Fibroblast of the aortic adventitia (primary cell): ENCODE measurements at regions not wholly inside any gene's neighbourhood (a gene's known extent, or its start where the extent isn't known, plus 50 kb on each side); places are given as distances from the start of the nearest gene placed in this dataset.

Source experiments
- DNase-seq: peaks from one replicate; pipeline ENCODE4 v3.0.0-alpha.2; 2010; ENCODE audit warnings: low read depth
- H3K4me3 ChIP-seq: 2 replicates; pipeline ENCODE4 v1.5.1; 2011; ENCODE audit warnings: low read depth, mild to moderate bottlenecking, control low read depth, low read length, moderate library complexity
- CTCF ChIP-seq: IDR thresholded peaks from 2 replicates; pipeline ENCODE4 v1.5.1; 2011; ENCODE audit warnings: mild to moderate bottlenecking, low read length, control low read depth, inconsistent platforms; ENCODE audit not compliant: insufficient read depth

- DNase-seq = no peak
- H3K4me3 ChIP-seq = no peak overlapping the region
- TF ChIP-seq CTCF = no peak
These were observed 133.5 kb upstream of the TBL1XR1 start for GRCh38 chr3:177330779-177331178.

GRCh38 chr3:177331203-177331835 lies 134.0 kb upstream of the TBL1XR1 start:
- TF ChIP-seq CTCF = no peak
- DNase-seq = no peak
- no peak overlapping the region for H3K4me3 ChIP-seq

GRCh38 chr3:177332955-177333354 lies 135.7 kb upstream of the TBL1XR1 start:
- H3K4me3 ChIP-seq = no peak overlapping the region
- no peak for TF ChIP-seq CTCF
- no peak for DNase-seq

- DNase-seq = no peak
- H3K4me3 ChIP-seq = no peak overlapping the region
- TF ChIP-seq CTCF = no peak
These were observed 136.5 kb upstream of the TBL1XR1 start for GRCh38 chr3:177333533-177334520.

- no peak for TF ChIP-seq CTCF
- H3K4me3 ChIP-seq = no peak overlapping the region
- DNase-seq = no peak
These were observed 137.5 kb upstream of the TBL1XR1 start for GRCh38 chr3:177334803-177335202.

- no peak for TF ChIP-seq CTCF
- H3K4me3 ChIP-seq = no peak overlapping the region
- peak; percentile 57 for DNase-seq
These were observed 138.4 kb upstream of the TBL1XR1 start for GRCh38 chr3:177335728-177336127.
